Fibroblast of mammary gland (primary cell): ENCODE measurements at regions not wholly inside any gene's neighbourhood (a gene's known extent, or its start where the extent isn't known, plus 50 kb on each side); places are given as distances from the start of the nearest gene placed in this dataset.

Experiments used
- DNase-seq: peaks from one replicate; pipeline ENCODE4 v3.0.0-alpha.2; 2010; ENCODE audit warnings: low read depth
- H3K4me3 ChIP-seq: 2 replicates; pipeline ENCODE4 v1.5.1; 2011; ENCODE audit warnings: low read depth, mild to moderate bottlenecking, low read length, moderate library complexity; ENCODE audit not compliant: control insufficient read depth
- CTCF ChIP-seq: conservative IDR thresholded peaks from 2 replicates; pipeline ENCODE4 v1.5.1; 2011; ENCODE audit warnings: low read depth, low read length, inconsistent platforms; ENCODE audit not compliant: control insufficient read depth, insufficient read depth

GRCh38 chr17:72536788-72537187 is 416.0 kb downstream of the SOX9 start:
- TF ChIP-seq CTCF = no peak
- no peak overlapping the region for H3K4me3 ChIP-seq

GRCh38 chr17:72538443-72538842 is 417.6 kb downstream of the SOX9 start:
- H3K4me3 ChIP-seq = no peak overlapping the region
- no peak for DNase-seq
- no peak for TF ChIP-seq CTCF

More at GRCh38 chr17:72536788-72537187, 416.0 kb downstream of the SOX9 start:
- no peak for DNase-seq

- no peak overlapping the region for H3K4me3 ChIP-seq
- TF ChIP-seq CTCF = no peak
- DNase-seq = no peak
These were observed 418.1 kb downstream of the SOX9 start for GRCh38 chr17:72538901-72539352.

GRCh38 chr17:72539981-72540897 is 419.4 kb downstream of the SOX9 start:
- TF ChIP-seq CTCF = peak; percentile 47
- DNase-seq = peak; percentile 49
- no peak overlapping the region for H3K4me3 ChIP-seq

GRCh38 chr17:72542317-72542716 is 421.5 kb downstream of the SOX9 start:
- no peak for TF ChIP-seq CTCF

GRCh38 chr17:72545766-72546165 is 424.9 kb downstream of the SOX9 start:
- TF ChIP-seq CTCF = no peak
- DNase-seq = peak; percentile 45
- H3K4me3 ChIP-seq = no peak overlapping the region

More at GRCh38 chr17:72542317-72542716, 421.5 kb downstream of the SOX9 start:
- no peak overlapping the region for H3K4me3 ChIP-seq
- DNase-seq = no peak
